ENCODE measurements at regions not wholly inside any gene's neighbourhood (a gene's known extent, or its start where the extent isn't known, plus 50 kb on each side); places are given as distances from the start of the nearest gene placed in this dataset.
A peak's percentile ranks its signal among the peaks of the same experiment; 100 is the strongest.
"Not testable (repeated sequence)": the region's sequence is repeated elsewhere in the genome, so short reads cannot be mapped to it uniquely, and the experiment has no call there.

DNA sequence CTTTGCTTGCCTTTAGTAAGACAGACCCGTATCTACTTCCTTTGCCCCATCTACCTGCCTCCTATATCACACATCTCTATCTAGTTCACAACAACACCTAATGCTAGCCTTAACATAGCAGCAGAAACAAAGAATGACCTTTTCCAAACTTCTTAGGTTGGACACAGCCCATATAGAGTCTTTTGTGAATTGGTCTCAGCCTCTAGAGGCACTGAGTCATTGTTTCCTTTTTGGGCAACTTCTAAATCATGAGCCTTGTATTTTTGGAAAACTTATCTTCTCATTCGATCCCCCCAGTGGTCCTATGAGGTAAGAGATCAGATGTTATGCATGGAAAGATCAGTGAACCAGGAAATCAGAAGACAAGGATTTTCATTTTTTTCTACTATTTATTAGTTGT is 679.4 kb upstream of the USP24 start:
- DNase-seq, result no peak

DNA sequence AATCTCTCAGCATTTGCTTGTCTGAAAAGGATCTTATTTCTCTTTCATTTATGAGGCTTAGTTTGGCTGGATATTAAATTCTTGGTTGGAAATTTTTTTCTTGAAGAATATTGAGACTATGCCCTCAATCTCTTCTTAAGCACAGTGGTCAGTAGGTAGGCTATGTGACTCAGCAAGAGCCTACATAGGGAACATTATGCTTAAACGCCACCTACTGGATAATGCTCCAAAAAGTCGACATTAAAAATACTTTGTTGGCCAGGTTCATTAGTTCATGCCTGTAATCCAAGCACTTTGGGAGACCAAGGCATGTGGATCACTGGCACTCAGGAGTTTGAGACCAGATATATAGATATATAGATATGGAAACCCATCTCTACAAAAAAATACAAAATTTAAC is 678.0 kb upstream of the USP24 start:
- DNase-seq, result peak; percentile 28 to 46 (median 36)

DNA sequence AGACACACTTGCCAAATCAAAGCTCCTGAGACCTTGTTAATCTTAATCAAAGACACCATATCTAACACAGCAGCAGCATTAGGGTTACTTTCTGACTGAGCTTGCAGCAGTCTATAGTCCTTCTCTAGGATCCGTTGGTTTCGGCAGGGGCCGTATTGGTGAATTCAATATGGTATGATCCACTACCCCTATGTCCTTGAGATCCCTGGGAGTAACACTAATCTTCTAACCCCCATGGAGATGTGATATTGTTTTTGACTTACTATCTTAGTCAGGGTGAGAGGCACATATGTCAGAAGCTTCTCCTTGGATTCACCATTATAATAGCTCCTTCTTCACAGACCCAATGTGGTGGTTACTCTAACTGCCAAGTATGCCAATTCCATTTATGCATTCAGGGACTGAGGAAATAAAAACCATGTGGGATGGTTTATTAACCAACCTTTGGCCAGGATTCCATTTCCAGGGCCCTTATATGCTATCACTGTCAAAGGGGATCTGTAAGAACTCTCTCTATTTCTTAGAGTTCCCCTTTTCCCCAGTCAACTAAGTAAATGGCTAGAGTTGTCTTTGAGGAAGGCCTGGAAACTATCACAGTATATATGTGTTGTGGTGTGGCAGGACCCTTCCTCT is 673.6 kb upstream of the USP24 start:
- DNase-seq, result no peak

DNA sequence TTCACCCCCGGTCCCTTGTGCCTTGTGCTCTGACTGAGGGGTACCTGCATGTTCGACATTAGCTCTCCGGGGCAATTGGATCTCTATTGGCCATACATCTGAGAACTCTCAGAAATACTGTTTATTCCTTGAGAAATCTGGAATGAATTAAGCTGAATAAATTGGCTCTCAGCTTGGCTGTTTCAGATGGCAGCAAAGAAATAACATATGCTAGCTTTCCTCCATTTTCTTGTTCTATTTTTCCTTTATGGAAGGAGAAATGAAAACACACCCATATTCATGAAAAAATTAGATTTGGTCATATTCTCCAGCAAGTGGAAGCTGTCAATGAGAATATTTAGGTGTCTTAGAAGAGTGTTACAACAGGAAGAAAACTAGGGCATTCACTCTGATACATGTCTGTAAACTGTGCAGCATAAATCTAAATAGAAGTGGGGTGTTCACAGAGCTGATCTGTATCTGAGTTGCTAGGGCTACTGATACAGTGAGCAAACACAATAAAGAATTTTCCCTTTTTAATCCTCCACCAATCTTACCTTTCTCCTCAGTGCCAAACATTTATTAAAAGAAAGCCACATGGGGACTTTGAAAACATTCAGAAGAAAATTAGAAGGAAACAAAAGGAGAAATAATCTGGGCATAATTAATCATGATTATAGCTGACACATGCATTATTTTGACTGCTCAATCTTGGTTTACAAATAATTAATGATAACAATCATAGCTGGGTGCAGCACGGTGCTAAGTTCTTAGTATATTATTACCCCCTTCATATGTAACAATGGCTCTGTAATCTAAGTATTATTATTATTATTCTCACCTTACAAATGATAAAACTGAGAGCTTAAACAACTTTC is 671.9 kb upstream of the USP24 start:
- no peak for DNase-seq

DNA sequence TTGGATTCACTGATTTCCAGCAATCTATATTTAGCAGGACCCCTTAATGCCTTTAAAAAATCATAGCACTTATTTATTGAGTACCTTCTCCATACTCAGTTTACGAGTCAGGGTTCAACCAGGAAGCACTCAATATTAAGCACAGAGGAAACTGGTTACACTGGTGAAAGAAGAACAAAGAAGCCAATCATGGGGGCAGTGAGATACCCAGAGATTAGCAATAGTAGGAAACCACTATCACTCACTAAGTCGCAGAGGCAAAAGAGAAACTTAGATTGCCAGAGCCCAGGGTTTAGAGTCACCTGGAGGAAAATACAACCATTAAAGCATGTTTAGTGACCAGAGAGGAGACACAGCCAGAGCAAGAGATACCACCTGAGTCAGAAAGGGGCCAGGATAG is 670.5 kb upstream of the USP24 start:
- DNase-seq, result no peak

DNA sequence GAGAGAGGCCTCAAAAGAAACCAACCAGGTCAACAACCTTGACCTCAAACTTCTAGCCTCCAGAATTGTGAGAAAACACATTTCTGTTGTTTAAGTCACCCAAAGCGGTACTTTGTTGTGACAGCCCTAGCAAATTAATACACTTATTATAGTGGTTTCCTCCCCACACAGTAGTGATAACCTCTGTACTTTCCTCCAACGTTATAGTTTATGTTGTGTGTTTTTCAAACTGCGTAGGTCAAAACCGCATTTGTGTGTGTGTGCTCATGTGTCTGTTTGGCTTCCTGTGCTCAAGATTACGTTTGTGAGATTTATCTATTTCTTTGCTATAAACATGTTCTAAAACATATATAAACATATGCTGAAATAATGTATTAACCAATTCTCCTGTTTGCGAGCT is 667.8 kb upstream of the USP24 start:
- no peak for DNase-seq

DNA sequence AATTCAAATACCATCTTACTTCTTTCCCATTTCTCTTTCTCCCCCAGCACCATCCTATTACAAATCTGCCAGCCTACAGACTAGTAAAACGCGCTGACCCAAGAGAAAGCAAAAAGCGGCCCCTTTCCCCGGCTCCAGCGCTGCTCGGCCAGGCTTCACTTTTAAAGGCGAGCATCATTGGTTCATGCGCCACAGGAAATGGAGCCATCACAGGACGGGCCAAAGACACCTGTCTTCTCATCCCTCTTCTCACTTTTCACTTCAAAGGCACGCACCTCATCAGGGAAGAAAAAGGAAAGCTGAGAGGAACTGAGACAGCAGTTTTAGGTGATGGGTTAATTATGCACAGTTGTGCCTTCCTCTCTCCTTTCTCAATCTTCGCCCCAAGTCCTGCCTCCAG is 664.2 kb upstream of the USP24 start:
- DNase-seq, result no peak

DNA sequence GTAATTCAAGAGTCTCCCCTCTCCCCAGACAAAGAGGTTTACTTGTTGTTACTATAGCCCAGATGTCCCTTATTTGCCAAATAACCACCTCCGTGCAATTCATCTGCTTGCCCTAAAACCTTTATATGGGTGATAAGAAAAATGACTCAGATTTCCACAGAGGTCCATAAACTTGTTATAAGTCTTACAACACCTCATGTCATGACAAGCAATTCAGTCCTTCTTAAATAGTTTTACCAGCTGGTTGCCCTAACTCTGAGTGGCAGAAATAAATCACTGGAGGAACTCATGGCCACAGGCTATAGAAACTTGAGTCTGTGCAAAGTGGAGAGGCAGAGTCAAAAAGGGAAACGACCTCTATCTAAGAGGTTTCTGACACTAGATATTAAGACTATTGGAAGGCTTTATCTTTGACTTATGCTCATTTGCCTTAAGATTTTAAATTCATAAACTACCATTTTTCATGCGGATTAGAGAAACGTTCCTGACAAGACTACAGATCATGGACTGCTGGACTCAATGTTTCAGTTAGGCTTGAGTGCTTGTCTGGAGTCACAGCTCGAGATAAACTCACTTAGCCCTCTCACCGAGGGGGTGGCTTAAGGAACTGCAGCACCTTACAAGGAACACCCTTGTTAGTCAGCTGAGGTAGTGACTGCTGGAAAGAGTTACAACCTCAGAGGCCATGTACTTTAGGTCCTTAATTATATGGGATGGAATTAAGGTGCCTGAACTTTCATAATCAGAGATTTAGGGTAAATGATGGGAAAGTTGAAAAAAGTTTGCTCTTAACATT is 662.5 kb upstream of the USP24 start:
- DNase-seq, result no peak

DNA sequence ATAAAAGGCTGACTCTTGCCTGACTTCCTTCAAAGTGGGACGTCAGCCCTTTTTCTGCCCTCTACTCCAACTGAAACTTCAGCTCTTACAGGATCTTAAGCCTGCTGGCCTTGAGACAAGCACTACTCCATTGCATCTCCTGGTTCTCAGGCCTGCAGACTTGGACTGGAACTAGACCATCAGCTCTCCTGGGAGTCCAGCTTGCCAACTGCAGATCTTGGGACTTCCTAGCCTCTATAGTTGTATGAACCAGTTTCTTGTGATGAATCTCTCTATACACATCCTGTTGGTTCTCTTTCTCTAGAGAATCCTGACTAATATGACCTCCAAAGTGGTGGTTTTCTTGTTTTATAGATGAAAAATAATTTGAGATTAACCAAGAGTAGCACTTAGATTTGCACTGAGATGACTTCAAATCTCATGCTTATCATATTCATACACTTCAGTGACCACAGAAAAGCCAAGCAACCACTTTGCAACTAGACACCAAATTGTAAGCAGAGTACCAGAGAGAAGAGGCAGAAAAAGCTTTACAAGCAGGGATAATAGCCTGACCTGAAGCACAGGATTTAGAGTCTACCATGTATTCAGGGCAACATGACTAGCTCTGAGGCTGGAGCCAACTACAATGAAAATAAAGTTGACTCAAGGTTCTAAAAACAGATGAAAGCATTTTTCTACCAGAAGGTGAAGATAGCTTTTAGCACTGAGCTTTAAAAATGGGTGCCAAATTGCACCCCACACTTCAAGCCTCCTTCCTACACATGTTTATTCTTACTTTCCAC is 661.3 kb upstream of the USP24 start:
- no peak for DNase-seq

DNA sequence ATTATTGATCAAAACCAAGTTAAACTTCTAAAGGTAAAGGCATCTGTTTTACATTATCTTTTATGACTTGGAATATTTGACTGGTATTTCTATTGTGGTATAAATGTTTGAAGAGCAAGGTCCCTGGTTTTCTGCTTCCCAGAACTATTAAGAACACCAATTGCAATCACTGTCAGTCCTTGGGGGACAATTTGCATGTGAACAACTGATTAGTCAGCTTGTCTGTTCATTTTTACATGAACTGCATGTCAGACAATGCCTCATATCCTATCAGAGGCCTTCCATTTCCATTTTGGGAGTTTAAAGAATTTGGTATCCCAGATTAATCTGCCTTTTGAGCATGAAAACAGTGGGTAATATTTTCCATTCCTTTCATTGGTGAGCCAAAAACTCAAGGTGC is 654.9 kb upstream of the USP24 start:
- no peak for DNase-seq

DNA sequence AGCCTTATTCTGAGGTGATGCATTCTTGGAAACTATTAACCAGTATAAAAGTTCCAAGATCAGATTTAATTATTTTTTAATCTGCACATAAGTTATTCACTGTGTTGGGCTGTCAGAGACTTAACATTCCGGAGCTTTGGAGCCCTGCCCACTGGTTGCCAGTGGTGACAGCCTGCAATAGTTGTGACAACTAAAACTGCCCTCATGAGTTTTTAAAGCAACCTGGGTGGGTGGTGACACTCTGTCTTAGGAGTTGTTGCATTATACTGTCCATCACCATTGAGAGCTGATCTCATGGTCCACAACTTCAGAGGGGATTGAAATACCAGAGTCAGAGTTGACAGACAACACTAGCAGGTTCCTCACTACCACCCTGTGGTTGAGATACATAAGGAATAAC is 653.9 kb upstream of the USP24 start:
- no peak for DNase-seq

DNA sequence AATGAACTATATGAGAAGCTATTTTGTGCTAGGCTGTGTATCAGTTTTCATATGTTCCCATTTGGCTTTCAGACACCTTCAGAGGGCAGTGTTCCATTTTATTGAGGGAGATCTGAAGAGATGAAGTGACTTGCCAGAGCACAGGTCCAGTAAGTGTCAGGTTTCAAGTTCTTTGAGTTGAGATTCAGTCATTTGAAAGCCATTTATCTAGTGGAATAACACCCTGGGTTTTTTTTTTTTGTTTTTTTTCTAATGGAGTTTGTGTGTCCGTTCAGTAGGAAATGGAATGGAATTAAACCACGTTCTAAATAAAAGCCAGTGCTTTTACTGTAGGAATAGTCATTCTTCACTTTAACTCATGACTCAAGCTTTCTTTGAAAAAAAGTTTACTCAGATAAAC is 652.9 kb upstream of the USP24 start:
- DNase-seq, result no peak

DNA sequence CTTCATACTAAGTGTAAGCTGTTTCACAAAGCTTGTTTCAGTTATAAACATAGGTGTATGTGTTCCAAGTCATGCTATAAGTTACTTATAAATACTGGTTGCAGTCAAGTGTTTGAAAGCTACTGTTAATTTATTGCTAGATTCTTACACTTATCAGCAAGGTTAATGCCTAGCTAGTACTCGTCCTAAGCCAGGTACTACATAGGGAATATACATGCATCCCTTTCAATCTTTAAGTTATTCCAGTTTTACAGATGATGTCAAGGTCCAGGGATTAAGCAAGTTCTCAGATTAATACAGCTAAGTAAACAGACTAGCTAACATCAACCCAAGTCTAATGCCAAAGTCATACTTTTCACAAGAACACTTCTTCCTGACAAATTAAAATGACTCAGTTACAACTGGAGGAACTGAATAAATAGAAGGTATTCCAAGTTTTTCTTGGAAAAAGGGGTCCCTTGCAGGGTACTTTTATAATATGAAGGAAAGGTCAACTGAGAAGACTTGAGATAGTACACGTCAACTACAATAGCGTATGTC is 652.2 kb upstream of the USP24 start:
- DNase-seq, result no peak

DNA sequence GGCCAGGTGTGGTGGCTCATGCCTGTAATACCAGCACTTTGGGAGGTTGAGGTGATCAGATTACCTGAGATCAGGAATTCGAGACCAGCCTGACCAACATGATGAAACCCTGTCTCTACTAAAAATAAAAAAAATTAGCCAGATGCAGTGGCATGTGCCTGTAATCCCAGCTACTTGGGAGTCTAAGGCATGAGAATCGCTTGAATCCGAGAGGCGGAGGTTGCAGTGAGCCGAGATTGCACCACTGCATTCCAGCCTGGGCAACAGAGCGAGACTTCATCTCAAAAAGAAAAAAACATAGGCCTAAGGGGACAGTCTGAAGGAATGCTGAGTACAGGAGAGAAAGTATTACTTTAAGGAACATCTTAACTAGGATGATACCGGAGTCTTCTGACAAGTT is 650.6 kb upstream of the USP24 start:
- DNase-seq, result not testable (repeated sequence)

DNA sequence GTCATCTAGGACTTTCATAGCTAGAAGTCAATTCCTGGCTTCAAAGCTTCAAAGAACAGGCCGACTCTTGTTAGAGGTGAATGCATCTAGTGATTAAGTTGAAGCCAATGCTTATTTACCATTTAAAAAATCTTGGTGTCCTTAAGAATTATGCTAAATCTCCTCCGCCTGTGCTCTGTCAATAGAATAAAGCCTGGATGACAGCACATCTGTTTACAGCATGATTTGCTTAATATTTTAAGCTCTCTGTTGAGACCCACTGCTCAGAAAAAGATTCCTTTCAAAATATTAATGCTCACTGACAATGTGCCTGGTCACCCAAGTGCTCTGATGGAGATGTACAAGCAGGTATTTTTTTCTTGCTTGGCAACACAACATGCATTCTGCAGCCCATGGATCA is 649.1 kb upstream of the USP24 start:
- DNase-seq, result no peak

DNA sequence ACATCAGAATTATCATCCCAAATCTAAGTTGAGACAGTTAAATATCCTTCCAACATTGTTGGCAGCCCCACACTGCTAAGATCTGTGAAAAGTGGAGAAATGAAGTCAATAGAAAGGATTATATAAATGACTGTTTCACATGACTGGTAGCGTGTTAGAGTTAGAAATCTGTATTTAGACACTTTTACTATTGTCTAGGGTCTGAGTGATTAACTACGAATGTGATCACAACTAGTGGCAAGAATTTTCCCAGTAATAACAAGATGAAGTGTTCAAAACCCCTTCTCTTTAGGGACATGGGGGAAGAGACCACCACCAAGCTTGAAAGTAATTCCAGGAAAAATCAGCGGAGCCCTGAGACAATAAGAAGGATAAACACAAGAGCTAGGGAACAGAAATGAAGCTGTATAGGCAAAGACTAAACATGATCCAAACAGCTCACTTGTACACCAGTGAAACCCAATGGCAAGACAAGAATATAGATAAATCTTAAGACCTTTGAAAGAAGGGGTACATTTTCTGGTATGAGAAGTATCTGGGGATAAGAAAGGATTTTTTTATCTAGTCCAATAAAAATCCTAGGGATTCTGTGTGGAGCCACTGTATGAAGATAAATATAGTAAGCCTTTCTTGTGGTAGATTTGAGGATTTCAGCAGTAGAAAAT is 646.6 kb upstream of the USP24 start:
- DNase-seq, result no peak

DNA sequence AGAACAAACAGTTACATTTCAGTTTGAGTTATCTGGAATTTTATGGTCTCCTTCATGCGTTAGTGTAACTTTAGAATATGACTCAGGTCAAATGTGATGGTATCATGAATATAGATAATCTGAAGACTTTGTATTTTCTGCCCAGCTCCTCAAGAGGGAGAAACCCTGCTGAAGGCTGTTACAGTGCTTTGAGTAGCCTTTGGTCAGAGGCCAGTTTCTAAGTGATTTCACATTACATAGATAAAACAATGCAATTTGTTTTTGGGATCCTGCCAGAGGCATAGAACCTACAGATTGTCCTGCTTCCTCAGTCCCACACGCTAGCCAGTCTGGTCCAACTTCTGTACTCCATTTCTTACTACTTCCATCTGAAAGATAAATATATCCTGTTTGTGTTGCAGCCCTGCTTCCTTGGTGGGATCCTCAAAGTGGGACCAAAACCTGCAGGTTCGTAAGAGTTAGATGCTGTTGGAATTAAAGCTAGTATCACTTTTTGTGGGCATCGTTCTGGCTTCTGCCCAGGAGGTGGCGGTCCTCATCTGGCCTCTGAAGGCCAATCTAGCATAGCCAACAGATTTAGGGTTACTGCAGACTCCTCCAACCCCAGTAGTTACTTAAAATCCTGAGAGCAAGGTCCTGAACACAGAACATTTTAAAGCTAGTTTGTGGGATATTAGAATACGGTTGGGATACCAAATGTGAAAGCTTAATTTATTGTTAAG is 645.8 kb upstream of the USP24 start:
- DNase-seq, result no peak

DNA sequence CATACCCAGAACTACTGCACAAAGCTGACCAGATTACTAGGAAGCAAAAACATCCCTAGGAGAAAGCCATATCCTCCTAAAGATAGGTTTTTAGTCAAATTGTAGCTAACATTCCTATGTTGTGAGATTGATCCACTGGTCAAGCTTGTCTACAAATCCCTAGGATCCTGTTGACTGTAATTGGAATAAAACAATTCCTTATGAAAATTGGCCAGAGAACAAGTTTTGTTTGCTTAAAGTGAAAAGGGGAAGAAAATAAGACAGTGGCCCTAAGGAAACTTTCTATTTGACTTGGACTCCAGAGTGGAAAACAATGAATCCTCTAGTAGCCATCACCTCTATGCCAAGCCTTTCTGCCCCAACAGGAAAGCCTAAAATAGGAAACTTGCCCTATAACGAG is 645.2 kb upstream of the USP24 start:
- DNase-seq, result no peak

DNA sequence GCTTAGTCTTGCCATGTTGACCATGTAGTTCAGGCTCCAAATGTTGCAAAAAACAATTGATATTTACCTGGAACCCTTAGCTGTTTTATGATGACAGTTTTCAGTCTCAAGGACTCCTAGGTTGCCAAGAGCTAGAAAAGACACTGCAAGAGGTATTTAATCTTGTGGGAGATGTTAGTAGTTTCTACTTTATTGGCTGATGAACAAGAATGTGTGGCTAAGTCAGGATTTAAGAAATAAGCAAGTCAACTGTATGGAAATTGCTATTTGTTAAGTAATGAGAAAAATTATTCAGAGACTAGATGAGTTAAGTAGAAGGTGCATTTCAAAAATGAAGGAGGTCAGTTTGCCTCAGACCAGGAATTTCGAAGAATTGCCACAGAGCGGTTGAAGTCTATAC is 639.7 kb upstream of the USP24 start:
- no peak for DNase-seq

DNA sequence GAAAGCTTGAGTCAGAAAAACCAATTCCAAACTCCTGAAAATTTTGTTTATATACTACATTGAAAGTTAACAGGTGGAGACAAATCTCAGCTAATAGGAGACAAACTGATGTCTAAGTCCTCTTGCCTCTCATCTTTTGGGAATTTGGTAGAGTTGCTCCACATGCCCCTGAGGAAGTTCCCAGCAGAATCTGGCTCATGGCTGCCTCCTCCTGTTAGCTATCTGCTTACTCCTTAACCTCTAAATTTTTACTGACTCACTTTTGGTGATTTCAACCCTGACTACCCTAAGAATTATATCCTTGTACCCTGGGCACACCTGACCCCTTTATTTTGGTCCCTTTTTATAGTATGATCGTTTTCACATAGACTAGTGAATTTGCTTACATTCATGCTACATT is 633.7 kb upstream of the USP24 start:
- DNase-seq, result peak in 2 of 3 donors; percentile 1 to 12

DNA sequence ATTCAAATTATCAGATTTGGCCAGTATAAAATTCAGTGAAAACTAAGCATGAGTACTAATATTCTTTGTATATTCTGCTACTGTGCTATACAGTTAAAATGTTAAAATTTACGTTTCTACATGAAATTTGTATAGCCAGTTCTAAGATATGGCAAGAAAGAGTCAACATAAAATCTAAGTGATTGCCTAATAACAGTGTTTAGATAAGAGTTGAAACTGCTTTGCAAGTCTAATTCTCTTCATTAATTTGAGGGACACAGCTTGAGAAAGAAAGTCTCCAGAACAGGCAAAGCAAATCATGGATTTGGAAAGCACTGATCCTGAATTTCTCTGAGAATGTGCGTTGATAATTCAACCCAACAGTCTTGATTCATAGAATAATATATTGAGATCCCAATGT is 630.9 kb upstream of the USP24 start:
- no peak for DNase-seq

DNA sequence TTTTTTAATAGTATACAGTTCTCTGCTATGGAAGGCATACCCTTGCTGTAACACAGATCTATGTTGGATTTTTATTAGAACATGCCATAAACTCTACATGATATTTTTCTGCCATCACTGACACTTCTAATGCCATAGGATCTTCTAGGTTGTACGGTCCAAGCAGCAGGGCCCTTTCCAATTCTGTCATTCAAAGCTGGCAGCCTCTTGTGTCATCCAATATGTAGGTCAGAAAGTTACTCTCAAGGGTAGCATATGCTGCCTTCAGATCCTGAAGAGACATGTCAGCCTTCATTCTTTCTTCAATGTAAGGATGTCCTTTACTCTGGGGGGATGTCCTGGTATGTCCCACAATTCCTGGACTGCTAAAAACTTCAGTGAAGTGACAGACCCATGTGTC is 629.2 kb upstream of the USP24 start:
- DNase-seq, result no peak
